NB4 (cell line): ENCODE measurements at regions not wholly inside any gene's neighbourhood (a gene's known extent, or its start where the extent isn't known, plus 50 kb on each side); places are given as distances from the start of the nearest gene placed in this dataset.

Experiments
- DNase-seq: peaks from one replicate; pipeline ENCODE4 v3.0.0; 2010; ENCODE audit warnings: low read depth
- H3K4me3 ChIP-seq: one replicate; pipeline ENCODE4 v1.5.1; 2011; ENCODE audit warnings: mild to moderate bottlenecking, low read depth, low read length, moderate library complexity
- MYC ChIP-seq: IDR thresholded peaks from 2 replicates; pipeline ENCODE4 v1.6.1; 2011; ENCODE audit warnings: low read depth, low read length
- POLR2A ChIP-seq: IDR thresholded peaks from 2 replicates; pipeline ENCODE4 v1.6.1; 2011; ENCODE audit warnings: mild to moderate bottlenecking; ENCODE audit not compliant: insufficient read length; ENCODE audit errors: extremely low read depth
- TF ChIP-seq, protein P1 (sequence below): IDR thresholded peaks from one replicate; pipeline ENCODE4 v1.5.1; 2012; ENCODE audit warnings: low read depth, low read length
- TF ChIP-seq, protein P2 (sequence below): IDR thresholded peaks from 2 replicates; pipeline ENCODE4 v1.6.1; 2011; ENCODE audit warnings: low read depth, low read length

DNA sequence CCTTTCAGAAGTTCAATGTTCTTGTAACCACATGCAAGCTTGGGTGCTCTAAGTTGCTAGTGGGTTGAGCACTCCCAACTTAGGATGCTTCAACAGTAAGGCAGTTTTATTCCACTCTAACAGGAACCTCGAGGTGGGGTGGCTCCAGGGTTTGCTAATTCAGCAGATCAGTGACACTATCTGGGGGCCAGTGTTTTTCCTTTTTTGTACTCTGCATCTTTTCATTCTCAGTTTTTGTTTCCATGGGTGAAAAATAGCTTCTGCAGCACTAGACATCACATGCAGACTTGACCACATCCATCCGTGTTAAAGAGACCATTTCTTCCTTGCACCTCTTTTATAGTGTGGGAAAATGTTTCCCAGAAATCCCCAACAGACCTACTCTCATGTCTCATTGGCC, 497.6 kb downstream of the STIM2 start:
- TF ChIP-seq POLR2A = no peak
- TF ChIP-seq, protein P1, sequence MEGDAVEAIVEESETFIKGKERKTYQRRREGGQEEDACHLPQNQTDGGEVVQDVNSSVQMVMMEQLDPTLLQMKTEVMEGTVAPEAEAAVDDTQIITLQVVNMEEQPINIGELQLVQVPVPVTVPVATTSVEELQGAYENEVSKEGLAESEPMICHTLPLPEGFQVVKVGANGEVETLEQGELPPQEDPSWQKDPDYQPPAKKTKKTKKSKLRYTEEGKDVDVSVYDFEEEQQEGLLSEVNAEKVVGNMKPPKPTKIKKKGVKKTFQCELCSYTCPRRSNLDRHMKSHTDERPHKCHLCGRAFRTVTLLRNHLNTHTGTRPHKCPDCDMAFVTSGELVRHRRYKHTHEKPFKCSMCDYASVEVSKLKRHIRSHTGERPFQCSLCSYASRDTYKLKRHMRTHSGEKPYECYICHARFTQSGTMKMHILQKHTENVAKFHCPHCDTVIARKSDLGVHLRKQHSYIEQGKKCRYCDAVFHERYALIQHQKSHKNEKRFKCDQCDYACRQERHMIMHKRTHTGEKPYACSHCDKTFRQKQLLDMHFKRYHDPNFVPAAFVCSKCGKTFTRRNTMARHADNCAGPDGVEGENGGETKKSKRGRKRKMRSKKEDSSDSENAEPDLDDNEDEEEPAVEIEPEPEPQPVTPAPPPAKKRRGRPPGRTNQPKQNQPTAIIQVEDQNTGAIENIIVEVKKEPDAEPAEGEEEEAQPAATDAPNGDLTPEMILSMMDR = no peak
- TF ChIP-seq, protein P2, sequence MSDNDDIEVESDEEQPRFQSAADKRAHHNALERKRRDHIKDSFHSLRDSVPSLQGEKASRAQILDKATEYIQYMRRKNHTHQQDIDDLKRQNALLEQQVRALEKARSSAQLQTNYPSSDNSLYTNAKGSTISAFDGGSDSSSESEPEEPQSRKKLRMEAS = no peak
- no peak for TF ChIP-seq MYC
- no peak overlapping the region for H3K4me3 ChIP-seq
- no peak for DNase-seq

DNA sequence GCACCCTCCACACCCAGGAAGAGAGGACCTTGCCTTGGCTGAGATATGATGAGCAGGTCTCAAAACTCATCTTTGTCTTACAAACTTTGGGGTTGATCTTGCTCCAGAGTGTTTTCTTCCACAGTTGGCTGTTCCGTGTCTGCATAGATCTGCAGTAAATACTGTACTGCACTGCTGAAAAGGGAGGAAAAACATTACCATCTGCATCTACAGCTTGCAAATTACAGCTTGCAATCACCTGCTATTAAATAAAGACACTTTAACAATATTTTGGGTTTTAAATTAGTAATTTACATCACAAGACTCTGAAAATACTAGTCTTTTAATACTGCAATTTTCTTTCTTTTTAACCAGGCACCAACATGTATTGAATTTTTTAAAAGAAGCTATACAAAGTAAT, 499.5 kb downstream of the STIM2 start:
- no peak overlapping the region for H3K4me3 ChIP-seq
- TF ChIP-seq, protein P2 = no peak
- no peak for TF ChIP-seq MYC
- no peak for TF ChIP-seq POLR2A
- TF ChIP-seq, protein P1 = no peak
- DNase-seq = no peak

DNA sequence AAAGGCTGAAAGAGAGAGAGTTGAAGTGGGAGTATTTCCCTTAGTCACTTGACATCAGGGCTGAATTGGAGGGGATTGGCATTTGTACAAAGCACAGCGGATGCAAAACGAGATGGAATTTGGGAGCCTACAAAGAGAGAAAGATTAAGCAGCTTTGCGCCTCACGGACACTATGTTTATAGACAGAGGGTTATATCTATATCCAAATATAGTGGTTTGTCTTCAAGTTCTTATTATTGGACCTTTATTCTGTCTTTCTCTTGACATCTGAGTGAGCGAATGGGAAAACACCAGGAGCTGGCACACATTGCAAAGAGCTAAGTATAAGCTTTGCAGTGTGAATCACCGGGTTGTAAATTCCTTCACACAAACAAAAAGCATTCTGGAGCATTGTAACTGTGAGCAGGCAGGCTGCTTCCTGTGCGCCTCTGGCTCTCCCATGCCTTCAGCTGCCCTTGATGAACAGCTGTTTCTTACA, 500.2 kb downstream of the STIM2 start:
- no peak for DNase-seq
- TF ChIP-seq, protein P1 = no peak
- TF ChIP-seq MYC (no peak), POLR2A (no peak)
- TF ChIP-seq, protein P2 = no peak

DNA sequence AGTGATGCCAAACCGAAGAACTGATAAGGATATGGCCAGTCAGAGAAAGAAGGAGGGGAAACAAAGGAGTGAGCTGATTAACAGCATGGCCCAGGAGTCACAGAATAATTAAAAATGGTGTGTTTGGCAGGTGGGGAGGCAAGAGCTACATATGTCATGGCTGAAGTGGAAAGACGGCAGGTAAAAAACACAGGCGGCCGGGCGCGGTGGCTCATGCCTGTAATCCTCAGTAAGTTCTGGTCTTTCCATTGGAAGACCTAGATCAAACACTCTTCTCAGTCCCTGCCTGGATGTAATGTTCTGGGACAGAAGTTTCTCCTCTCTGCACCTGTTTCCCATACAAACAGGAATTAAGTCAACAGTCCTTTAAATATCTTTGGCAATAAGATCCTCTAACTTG, 503.9 kb downstream of the STIM2 start:
- no peak overlapping the region for H3K4me3 ChIP-seq
- no peak for TF ChIP-seq POLR2A
- TF ChIP-seq, protein P1 = no peak
- no peak for DNase-seq

More for the DNA sequence above, 500.2 kb downstream of the STIM2 start:
- H3K4me3 ChIP-seq = no peak overlapping the region

DNA sequence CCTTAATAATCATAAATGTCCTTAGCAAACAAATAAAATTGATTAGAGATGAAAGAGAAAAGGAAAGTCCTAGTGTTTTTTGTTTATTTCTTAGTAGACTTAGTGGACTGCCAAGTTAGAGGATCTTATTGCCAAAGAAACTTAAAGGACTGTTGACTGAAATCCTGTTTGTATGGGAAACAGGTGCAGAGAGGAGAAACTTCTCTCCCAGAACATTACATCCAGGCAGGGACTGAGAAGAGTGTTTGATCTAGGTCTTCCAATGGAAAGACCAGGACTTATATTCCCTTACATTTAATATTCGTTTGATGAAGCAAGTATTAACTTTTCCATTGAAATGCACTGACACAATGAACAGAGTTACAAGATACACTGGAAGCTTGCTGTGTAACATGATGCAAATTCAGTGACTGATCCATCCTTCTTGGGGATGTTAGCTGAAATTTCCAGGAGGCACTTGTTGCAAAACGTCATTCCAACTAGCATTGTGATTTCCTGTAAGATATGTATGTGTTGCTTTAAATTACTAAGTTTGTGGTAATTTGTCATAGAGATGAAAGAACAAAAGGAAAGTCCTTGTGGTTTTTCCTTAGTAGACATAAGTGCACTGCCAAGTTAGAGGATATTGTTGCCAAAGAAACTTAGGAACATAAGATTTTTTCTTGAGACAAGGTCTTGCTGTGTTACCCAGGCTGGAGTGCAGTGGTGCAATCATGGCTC, 505.6 kb downstream of the STIM2 start:
- no peak for TF ChIP-seq MYC
- TF ChIP-seq, protein P1 = no peak
- TF ChIP-seq POLR2A = no peak
- DNase-seq = no peak

DNA sequence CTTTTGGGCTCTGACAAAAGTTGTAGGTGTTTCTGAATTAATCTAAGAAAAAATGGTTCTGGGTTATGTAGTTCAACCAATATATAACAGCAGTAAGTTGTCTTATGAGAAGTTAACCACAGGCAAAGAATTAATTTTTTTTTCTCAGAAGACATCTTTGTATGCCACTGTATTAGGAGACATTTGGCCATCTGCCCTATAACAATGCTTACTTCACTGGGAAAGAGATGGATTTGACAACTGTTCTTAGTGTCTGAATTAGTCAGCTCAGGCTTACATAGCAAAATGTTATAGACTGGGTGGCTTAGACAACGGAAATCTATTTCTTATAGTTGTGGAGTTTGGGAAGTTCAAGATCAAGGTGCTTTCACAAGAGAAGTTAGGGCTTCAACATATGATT, 508.1 kb downstream of the STIM2 start:
- TF ChIP-seq MYC = no peak
- TF ChIP-seq, protein P2 = no peak
- no peak for TF ChIP-seq POLR2A
- TF ChIP-seq, protein P1 = no peak
- no peak overlapping the region for H3K4me3 ChIP-seq
- no peak for DNase-seq

More for the DNA sequence above, 505.6 kb downstream of the STIM2 start:
- no peak overlapping the region for H3K4me3 ChIP-seq
